IMR-90 (cell line): ENCODE measurements at regions not wholly inside any gene's neighbourhood (a gene's known extent, or its start where the extent isn't known, plus 50 kb on each side); places are given as distances from the start of the nearest gene placed in this dataset.

Source experiments
- ATAC-seq: fragments of 200-7000 bp; cut with Tn5 transposase; 2 replicates; pipeline ENCODE4 v1.9.1; 2020; ENCODE audit warnings: low read depth, mild to moderate bottlenecking, moderate library complexity
- BruUV-seq: library from RNA; stranded (reverse); fragments of 400-500 nt; replicated peaks from 2 replicates; lab custom pipeline; 2021; lab: Mats Ljungman, UMichigan
- CTCF ChIA-PET: fragments of 300-600 bp; formaldehyde crosslinking; extraction: SDS; loops from one replicate; lab custom pipeline; 2021; ENCODE audit warnings: antibody characterized with exemption; lab: Yijun Ruan, JAX
- POLR2A ChIA-PET: fragments of 300-600 bp; sonication (Branson Sonifier 250); formaldehyde crosslinking; loops from one replicate; lab custom pipeline; 2022; ENCODE audit warnings: antibody characterized with exemption; ENCODE audit not compliant: unreplicated experiment; lab: Charles Lee
- DNase-seq: peaks from one replicate; pipeline ENCODE4 v3.0.0; 2013
- H2AFZ ChIP-seq: replicated peaks from 2 replicates; pipeline ENCODE3; 2013; ENCODE audit warnings: low read length, mild to moderate bottlenecking; ENCODE audit not compliant: poor library complexity
- H2AK5ac ChIP-seq: 2 replicates; pipeline ENCODE4 v1.6.1; 2013; ENCODE audit warnings: low read depth, low read length, inconsistent platforms
- H2AK9ac ChIP-seq: replicated peaks from 2 replicates; pipeline ENCODE3; 2013; ENCODE audit warnings: mild to moderate bottlenecking, low read depth, low read length, moderate library complexity; ENCODE audit not compliant: poor library complexity
- H2BK120ac ChIP-seq: 2 replicates; pipeline ENCODE4 v1.6.1; 2013; ENCODE audit warnings: low read depth, low read length, inconsistent platforms
- H2BK15ac ChIP-seq: 3 replicates; pipeline ENCODE4 v1.6.1; 2013; ENCODE audit warnings: low read depth, low read length, inconsistent platforms
- H2BK20ac ChIP-seq: 2 replicates; pipeline ENCODE4 v1.6.1; 2013; ENCODE audit warnings: low read depth, mild to moderate bottlenecking, inconsistent platforms, low read length, moderate library complexity
- H2BK5ac ChIP-seq: 2 replicates; pipeline ENCODE4 v1.6.1; 2013; ENCODE audit warnings: mild to moderate bottlenecking, low read depth, low read length, inconsistent platforms; ENCODE audit not compliant: poor library complexity, severe bottlenecking
- H3K14ac ChIP-seq: replicated peaks from 2 replicates; pipeline ENCODE4 v1.6.1; 2013; ENCODE audit warnings: low read depth, low read length, inconsistent platforms
- H3K18ac ChIP-seq: 2 replicates; pipeline ENCODE4 v1.6.1; 2013; ENCODE audit warnings: low read depth, low read length, control low read depth
- H3K23ac ChIP-seq: 2 replicates; pipeline ENCODE4 v1.6.1; 2013; ENCODE audit warnings: low read depth, low read length, inconsistent platforms
- H3K27ac ChIP-seq: 2 replicates; pipeline ENCODE4 v1.5.1; 2013; ENCODE audit warnings: mild to moderate bottlenecking, control low read depth, low read length; ENCODE audit not compliant: insufficient read depth
- H3K27me3 ChIP-seq: 2 replicates; pipeline ENCODE4 v1.6.1; 2013; ENCODE audit warnings: low read length; ENCODE audit not compliant: control insufficient read depth, insufficient read depth
- H3K36me3 ChIP-seq: 2 replicates; pipeline ENCODE4 v1.6.1; 2013; ENCODE audit warnings: low read length, mixed read lengths; ENCODE audit not compliant: control insufficient read depth, insufficient read depth
- H3K4ac ChIP-seq: 2 replicates; pipeline ENCODE4 v1.6.1; 2013; ENCODE audit warnings: low read depth, low read length, inconsistent platforms
- H3K4me1 ChIP-seq: 2 replicates; pipeline ENCODE4 v1.6.1; 2013; ENCODE audit warnings: low read length, mixed read lengths; ENCODE audit not compliant: control insufficient read depth, insufficient read depth
- H3K4me2 ChIP-seq: 2 replicates; pipeline ENCODE4 v1.6.1; 2013; ENCODE audit warnings: low read depth, mild to moderate bottlenecking, control low read depth, low read length, moderate library complexity
- H3K4me3 ChIP-seq: 2 replicates; pipeline ENCODE4 v1.5.1; 2013; ENCODE audit warnings: low read depth, mild to moderate bottlenecking, control low read depth, low read length, moderate library complexity; ENCODE audit not compliant: insufficient read depth
- H3K56ac ChIP-seq: 2 replicates; pipeline ENCODE4 v1.6.1; 2013; ENCODE audit warnings: low read length, inconsistent platforms; ENCODE audit not compliant: insufficient read depth; ENCODE audit errors: extremely low read depth
- H3K79me1 ChIP-seq, 2 experiments: 2 replicates each; pipeline ENCODE4 v1.6.1; 2013; ENCODE audit warnings: low read length in 2 of 2, inconsistent platforms in 1 of 2, low read depth in 1 of 2
- H3K9ac ChIP-seq: 2 replicates; pipeline ENCODE4 v1.6.1; 2013; ENCODE audit warnings: low read depth, low read length, control low read depth
- H3K9me1 ChIP-seq: 2 replicates; pipeline ENCODE4 v1.6.1; 2013; ENCODE audit warnings: low read length, inconsistent platforms; ENCODE audit not compliant: insufficient read depth
- H3K9me3 ChIP-seq: 2 replicates; pipeline ENCODE4 v1.6.1; 2013; ENCODE audit warnings: low read length; ENCODE audit not compliant: control insufficient read depth, insufficient read depth
- H4K20me1 ChIP-seq: 2 replicates; pipeline ENCODE4 v1.6.1; 2013; ENCODE audit warnings: low read length, inconsistent platforms; ENCODE audit not compliant: insufficient read depth
- H4K5ac ChIP-seq: 2 replicates; pipeline ENCODE4 v1.6.1; 2013; ENCODE audit warnings: mild to moderate bottlenecking, low read depth, low read length, control low read depth
- H4K8ac ChIP-seq, 2 experiments: 2 replicates each; pipeline ENCODE4 v1.6.1; 2013; ENCODE audit warnings: low read depth in 2 of 2, low read length in 2 of 2, control low read depth in 1 of 2, inconsistent platforms in 1 of 2
- H4K91ac ChIP-seq: 2 replicates; pipeline ENCODE4 v1.6.1; 2013; ENCODE audit warnings: low read depth, low read length, inconsistent platforms; ENCODE audit not compliant: insufficient read depth
- BHLHE40 ChIP-seq: fragments of 150-350 bp; IDR thresholded peaks from 2 replicates; pipeline ENCODE4 v1.6.1; 2016; ENCODE audit warnings: mild to moderate bottlenecking, low read depth, low read length
- CEBPB ChIP-seq: IDR thresholded peaks from 2 replicates; pipeline ENCODE4 v1.6.1; 2012; ENCODE audit warnings: low read depth, low read length, improper control_type of control experiment
- CHD1 ChIP-seq: IDR thresholded peaks from 2 replicates; pipeline ENCODE4 v1.6.1; 2012; ENCODE audit warnings: low read depth, low read length, improper control_type of control experiment
- ELK1 ChIP-seq: fragments of 150-350 bp; IDR thresholded peaks from 2 replicates; pipeline ENCODE4 v1.6.1; 2016; ENCODE audit warnings: low read depth, mild to moderate bottlenecking, low read length, moderate library complexity, borderline replicate concordance
- FOS ChIP-seq: fragments of 150-350 bp; IDR thresholded peaks from 2 replicates; pipeline ENCODE4 v1.6.1; 2016; ENCODE audit warnings: low read depth, low read length
- MAFK ChIP-seq: IDR thresholded peaks from 2 replicates; pipeline ENCODE4 v1.6.1; 2012; ENCODE audit warnings: low read depth, low read length, improper control_type of control experiment
- MAZ ChIP-seq: IDR thresholded peaks from 2 replicates; pipeline ENCODE4 v1.6.1; 2012; ENCODE audit warnings: low read depth, mild to moderate bottlenecking, low read length, improper control_type of control experiment, moderate library complexity, borderline replicate concordance
- MXI1 ChIP-seq: IDR thresholded peaks from 2 replicates; pipeline ENCODE4 v1.6.1; 2012; ENCODE audit warnings: low read depth, mild to moderate bottlenecking, low read length, moderate library complexity, borderline replicate concordance
- NFE2L2 ChIP-seq: fragments of 150-350 bp; IDR thresholded peaks from 2 replicates; pipeline ENCODE4 v1.6.1; 2016; ENCODE audit warnings: low read depth, mild to moderate bottlenecking, low read length
- POLR2A ChIP-seq: IDR thresholded peaks from 2 replicates; pipeline ENCODE4 v1.6.1; 2012; ENCODE audit warnings: mild to moderate bottlenecking, low read depth, low read length
- RAD21 ChIP-seq: IDR thresholded peaks from 2 replicates; pipeline ENCODE4 v1.6.1; 2012; ENCODE audit warnings: low read length, improper control_type of control experiment
- RCOR1 ChIP-seq: IDR thresholded peaks from 2 replicates; pipeline ENCODE4 v1.6.1; 2012; ENCODE audit warnings: mild to moderate bottlenecking, low read length, improper control_type of control experiment; ENCODE audit not compliant: insufficient replicate concordance
- RFX5 ChIP-seq: IDR thresholded peaks from 2 replicates; pipeline ENCODE4 v1.8.0; 2012; ENCODE audit warnings: low read depth, mild to moderate bottlenecking, low read length, moderate library complexity
- SMC3 ChIP-seq: fragments of 150-350 bp; IDR thresholded peaks from 2 replicates; pipeline ENCODE4 v1.6.1; 2016; ENCODE audit warnings: low read depth, mild to moderate bottlenecking, antibody characterized with exemption, low read length, moderate library complexity
- USF2 ChIP-seq: fragments of 150-350 bp; IDR thresholded peaks from 2 replicates; pipeline ENCODE4 v1.6.1; 2017; ENCODE audit warnings: mild to moderate bottlenecking, antibody characterized with exemption, low read length, low read depth
- WGBS, 2 experiments: methylation state at CpG; one replicate each; pipeline versions ENCODE4 v1.1.5 to v1.1.7; 2013; ENCODE audit warnings: missing lambda C conversion rate in 2 of 2; ENCODE audit not compliant: insufficient read length in 1 of 2; ENCODE audit errors: extremely low coverage in 2 of 2; 5-methylcytosine and 5-hydroxymethylcytosine counted together
- dilution Hi-C: fragments of 300-500 bp; cut with HindIII; formaldehyde crosslinking; loops from one replicate; pipeline ENCODE4 v1.14.3; 2018; ENCODE audit warnings: low sequenced_read_pairs; ENCODE audit not compliant: unreplicated experiment
- in situ Hi-C: fragments of 300-500 bp; cut with MboI; formaldehyde crosslinking; loops from 3 replicates; pipeline ENCODE4 v1.14.3; 2019; ENCODE audit warnings: low sequenced_read_pairs, inconsistent platforms, mixed read lengths
- intact Hi-C: fragments of 100-400 bp; cut with micrococcal nuclease; formaldehyde crosslinking; loops from 2 replicates; pipeline ENCODE4 v1.10.0; 2022
- TF ChIP-seq, protein P1 (sequence below): conservative IDR thresholded peaks from 2 replicates; pipeline ENCODE4 v1.5.1; 2012; ENCODE audit warnings: mild to moderate bottlenecking, low read depth, low read length, improper control_type of control experiment

GRCh38 chr6:159631886-159632285 is 61.2 kb downstream of the SOD2 start:
- no peaks in the 10 kb centered on the region for H3K4me1 ChIP-seq
- no peak overlapping the region for H2AFZ ChIP-seq
- in situ Hi-C loops = no loop called here
- WGBS, 2 experiments = 79% methylated on average over 2 of the region's 5 CpGs; no CpG with 5 or more reads in 1 of the 2 experiments
- no peak overlapping the region for H4K8ac ChIP-seq
- intact Hi-C loops = no loop called here
- H3K27ac ChIP-seq = no peak overlapping the region
- DNase-seq (no peak), ATAC-seq (no peak)
- ChIA-PET POLR2A (no interaction called here), CTCF (no interaction called here)
- H3K4me3 ChIP-seq = no peak overlapping the region
- no peak overlapping the region for H3K4me2 ChIP-seq
- no peaks in the 10 kb centered on the region for H3K36me3 ChIP-seq
- no peak overlapping the region for H2BK120ac ChIP-seq
- no peak overlapping the region for H3K23ac ChIP-seq
- no peaks in the 10 kb centered on the region for H3K9me3 ChIP-seq
- no peaks in the 10 kb centered on the region for H3K27me3 ChIP-seq
- no peak overlapping the region for H3K9ac ChIP-seq
- no peak overlapping the region for H3K4ac ChIP-seq
- H2AK5ac ChIP-seq = no peak overlapping the region
- H4K5ac ChIP-seq = no peak overlapping the region
- H2BK20ac ChIP-seq = no peak overlapping the region
- BruUV-seq = no TSS peak
- H4K20me1 ChIP-seq = no peaks in the 10 kb centered on the region
- no peaks in the 10 kb centered on the region for H3K9me1 ChIP-seq
- no peak overlapping the region for H3K18ac ChIP-seq
- H2BK15ac ChIP-seq = no peak overlapping the region
- H2BK5ac ChIP-seq = no peak overlapping the region
- no peak overlapping the region for H2AK9ac ChIP-seq
- TF ChIP-seq BHLHE40 (no peak), USF2 (no peak), ELK1 (no peak), MXI1 (no peak), CEBPB (no peak), CHD1 (no peak), MAZ (no peak), NFE2L2 (no peak), RFX5 (no peak), RAD21 (no peak), MAFK (no peak), RCOR1 (no peak), POLR2A (no peak), SMC3 (no peak), FOS (no peak)
- TF ChIP-seq, protein P1, sequence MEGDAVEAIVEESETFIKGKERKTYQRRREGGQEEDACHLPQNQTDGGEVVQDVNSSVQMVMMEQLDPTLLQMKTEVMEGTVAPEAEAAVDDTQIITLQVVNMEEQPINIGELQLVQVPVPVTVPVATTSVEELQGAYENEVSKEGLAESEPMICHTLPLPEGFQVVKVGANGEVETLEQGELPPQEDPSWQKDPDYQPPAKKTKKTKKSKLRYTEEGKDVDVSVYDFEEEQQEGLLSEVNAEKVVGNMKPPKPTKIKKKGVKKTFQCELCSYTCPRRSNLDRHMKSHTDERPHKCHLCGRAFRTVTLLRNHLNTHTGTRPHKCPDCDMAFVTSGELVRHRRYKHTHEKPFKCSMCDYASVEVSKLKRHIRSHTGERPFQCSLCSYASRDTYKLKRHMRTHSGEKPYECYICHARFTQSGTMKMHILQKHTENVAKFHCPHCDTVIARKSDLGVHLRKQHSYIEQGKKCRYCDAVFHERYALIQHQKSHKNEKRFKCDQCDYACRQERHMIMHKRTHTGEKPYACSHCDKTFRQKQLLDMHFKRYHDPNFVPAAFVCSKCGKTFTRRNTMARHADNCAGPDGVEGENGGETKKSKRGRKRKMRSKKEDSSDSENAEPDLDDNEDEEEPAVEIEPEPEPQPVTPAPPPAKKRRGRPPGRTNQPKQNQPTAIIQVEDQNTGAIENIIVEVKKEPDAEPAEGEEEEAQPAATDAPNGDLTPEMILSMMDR = no peak
- H3K56ac ChIP-seq = no peak overlapping the region
- H4K91ac ChIP-seq = no peak overlapping the region
- H3K79me1 ChIP-seq = no peaks in the 10 kb centered on the region
- no peak overlapping the region for H3K14ac ChIP-seq
- dilution Hi-C loops = no loop called here
